ENCODE measurements at regions not wholly inside any gene's neighbourhood (a gene's known extent, or its start where the extent isn't known, plus 50 kb on each side); places are given as distances from the start of the nearest gene placed in this dataset.

- no peak for DNase-seq (ENCODE audit: low spot score)
- H3K27ac ChIP-seq (ENCODE audit: low read depth in 1 of 2, low read length in 2 of 2) = no peak overlapping the region
- WGBS = 79% methylated on average over 2 of the region's 2 CpGs
- no peaks in the 10 kb centered on the region for H3K27me3 ChIP-seq (ENCODE audit: control insufficient read depth in 4 of 4, insufficient read depth in 4 of 4, low read length in 3 of 4)
- peaks cover 0 to 9% (median under 1%) of the 10 kb centered on the region in 4 donors for H3K9me3 ChIP-seq (ENCODE audit: control insufficient read depth in 4 of 4, low read length in 3 of 4)
- no peaks in the 10 kb centered on the region for H3K36me3 ChIP-seq (ENCODE audit: control insufficient read depth in 4 of 4, insufficient read depth in 3 of 4, low read depth in 1 of 4, low read length in 3 of 4)
- TF ChIP-seq NR2F2 (IDR thresholded peaks at IDR 0.05) = no peak
- TF ChIP-seq HNF4G (IDR thresholded peaks at IDR 0.05) = no peak
- TF ChIP-seq RXRA (IDR thresholded peaks at IDR 0.05) = no peak
- TF ChIP-seq EGR1 (IDR thresholded peaks at IDR 0.05; ENCODE audit: low read depth in 2 of 2) = no peak
- no peak for TF ChIP-seq FOXA1 (IDR thresholded peaks at IDR 0.05)
- no peak for TF ChIP-seq FOXA2 (IDR thresholded peaks at IDR 0.05)
- TF ChIP-seq, protein P1, sequence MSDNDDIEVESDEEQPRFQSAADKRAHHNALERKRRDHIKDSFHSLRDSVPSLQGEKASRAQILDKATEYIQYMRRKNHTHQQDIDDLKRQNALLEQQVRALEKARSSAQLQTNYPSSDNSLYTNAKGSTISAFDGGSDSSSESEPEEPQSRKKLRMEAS (IDR thresholded peaks at IDR 0.05) = no peak
- TF ChIP-seq TAF1 (conservative IDR thresholded peaks at IDR 0.05) = no peak
- TF ChIP-seq REST (IDR thresholded peaks at IDR 0.05) = no peak
- TF ChIP-seq RAD21 (IDR thresholded peaks at IDR 0.05) = no peak
- TF ChIP-seq, protein P2, sequence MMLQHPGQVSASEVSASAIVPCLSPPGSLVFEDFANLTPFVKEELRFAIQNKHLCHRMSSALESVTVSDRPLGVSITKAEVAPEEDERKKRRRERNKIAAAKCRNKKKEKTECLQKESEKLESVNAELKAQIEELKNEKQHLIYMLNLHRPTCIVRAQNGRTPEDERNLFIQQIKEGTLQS (IDR thresholded peaks at IDR 0.05) = no peak
- no peak for TF ChIP-seq GABPA (IDR thresholded peaks at IDR 0.05 in 1 of 2, conservative IDR thresholded peaks at IDR 0.05 in 1 of 2)
- TF ChIP-seq CTCF (IDR thresholded peaks at IDR 0.05; ENCODE audit: low read depth, low read length, missing input control) = no peak
- TF ChIP-seq JUND (IDR thresholded peaks at IDR 0.05) = no peak
- no peak for TF ChIP-seq HNF4A (conservative IDR thresholded peaks at IDR 0.05)
- no peak for TF ChIP-seq ZBTB33 (IDR thresholded peaks at IDR 0.05)
- no peak for TF ChIP-seq YY1 (IDR thresholded peaks at IDR 0.05)
- TF ChIP-seq SP1 (IDR thresholded peaks at IDR 0.05) = no peak
- H3K4me3 ChIP-seq (ENCODE audit: low read depth in 1 of 3, low read length in 3 of 3) = no peak overlapping the region
- no peaks in the 10 kb centered on the region for H3K4me1 ChIP-seq (ENCODE audit: control insufficient read depth in 4 of 4, insufficient read depth in 4 of 4, low read length in 3 of 4)
- H3K9ac ChIP-seq (ENCODE audit: low read depth in 1 of 2, low read length in 2 of 2) = no peak overlapping the region
Measured at GRCh38 chr6:93685494-93685893, 266.1 kb upstream of the EPHA7 start.
